H9 (cell line): ENCODE measurements at regions not wholly inside any gene's neighbourhood (a gene's known extent, or its start where the extent isn't known, plus 50 kb on each side); places are given as distances from the start of the nearest gene placed in this dataset.

ENCODE experiments used
- DNase-seq: peaks from one replicate; pipeline ENCODE4 v3.0.0-alpha.2; 2017
- H2AFZ ChIP-seq: one replicate; pipeline ENCODE4 v1.6.1; 2013; ENCODE audit warnings: mild to moderate bottlenecking, low read length, control low read depth, moderate library complexity
- H2AK5ac ChIP-seq: 2 replicates; pipeline ENCODE4 v1.6.1; 2013; ENCODE audit warnings: low read length, control low read depth, mixed read lengths; ENCODE audit not compliant: insufficient read length
- H2BK120ac ChIP-seq: one replicate; pipeline ENCODE4 v1.6.1; 2013; ENCODE audit warnings: low read depth, mild to moderate bottlenecking, low read length, control low read depth, inconsistent platforms; ENCODE audit not compliant: poor library complexity, severe bottlenecking
- H2BK12ac ChIP-seq: 2 replicates; pipeline ENCODE4 v1.6.1; 2013; ENCODE audit warnings: low read length, control low read depth, mixed read lengths, low read depth; ENCODE audit not compliant: insufficient read length
- H2BK15ac ChIP-seq: 2 replicates; pipeline ENCODE4 v1.6.1; 2013; ENCODE audit warnings: low read depth, low read length, control low read depth
- H2BK20ac ChIP-seq: one replicate; pipeline ENCODE4 v1.6.1; 2013; ENCODE audit warnings: low read depth, mild to moderate bottlenecking, low read length, control low read depth, inconsistent platforms; ENCODE audit not compliant: poor library complexity, severe bottlenecking
- H2BK5ac ChIP-seq: 2 replicates; pipeline ENCODE4 v1.6.1; 2013; ENCODE audit warnings: low read length, control low read depth, mixed read lengths; ENCODE audit not compliant: insufficient read length
- H3K14ac ChIP-seq: 2 replicates; pipeline ENCODE4 v1.6.1; 2013; ENCODE audit warnings: low read length, control low read depth; ENCODE audit not compliant: insufficient read depth
- H3K18ac ChIP-seq: 2 replicates; pipeline ENCODE4 v1.6.1; 2013; ENCODE audit warnings: low read depth, mild to moderate bottlenecking, mixed read lengths, low read length, control low read depth; ENCODE audit not compliant: insufficient read length
- H3K23ac ChIP-seq: 2 replicates; pipeline ENCODE4 v1.6.1; 2013; ENCODE audit warnings: low read length, control low read depth, mixed read lengths, low read depth; ENCODE audit not compliant: insufficient read length
- H3K23me2 ChIP-seq: 2 replicates; pipeline ENCODE4 v1.6.1; 2013; ENCODE audit warnings: low read depth, mild to moderate bottlenecking, mixed read lengths, low read length, control low read depth; ENCODE audit not compliant: insufficient read length, poor library complexity, severe bottlenecking
- H3K27ac ChIP-seq: 2 replicates; pipeline ENCODE4 v1.5.1; 2013; ENCODE audit warnings: low read length, control low read depth, mixed read lengths, low read depth; ENCODE audit not compliant: insufficient read length
- H3K27me3 ChIP-seq: 2 replicates; pipeline ENCODE4 v1.6.1; 2013; ENCODE audit warnings: low read length, control low read depth, inconsistent platforms; ENCODE audit not compliant: insufficient read depth
- H3K4ac ChIP-seq: 2 replicates; pipeline ENCODE4 v1.6.1; 2013; ENCODE audit warnings: low read depth, mild to moderate bottlenecking, control low read depth, inconsistent platforms, low read length, moderate library complexity
- H3K4me1 ChIP-seq: 2 replicates; pipeline ENCODE4 v1.6.1; 2013; ENCODE audit warnings: low read length, control low read depth, inconsistent platforms; ENCODE audit not compliant: insufficient read depth
- H3K4me2 ChIP-seq: 2 replicates; pipeline ENCODE4 v1.6.1; 2013; ENCODE audit warnings: low read length, control low read depth, mixed read lengths; ENCODE audit not compliant: insufficient read length, insufficient read depth
- H3K56ac ChIP-seq: 2 replicates; pipeline ENCODE4 v1.6.1; 2013; ENCODE audit warnings: low read depth, mild to moderate bottlenecking, mixed read lengths, low read length, control low read depth; ENCODE audit not compliant: insufficient read length
- H3K79me1 ChIP-seq: 2 replicates; pipeline ENCODE4 v1.6.1; 2013; ENCODE audit warnings: low read depth, mild to moderate bottlenecking, moderate library complexity, low read length, control low read depth, inconsistent platforms; ENCODE audit not compliant: insufficient read depth, poor library complexity, severe bottlenecking
- H3K79me2 ChIP-seq: 2 replicates; pipeline ENCODE4 v1.6.1; 2013; ENCODE audit warnings: low read length, control low read depth, inconsistent platforms; ENCODE audit not compliant: insufficient read depth
- H3K9ac ChIP-seq: 2 replicates; pipeline ENCODE4 v1.6.1; 2013; ENCODE audit warnings: low read length, control low read depth, mixed read lengths; ENCODE audit not compliant: insufficient read length; ENCODE audit errors: extremely low read depth
- H3K9me3 ChIP-seq: one replicate; pipeline ENCODE4 v1.6.1; 2013; ENCODE audit warnings: low read depth, low read length, inconsistent platforms; ENCODE audit not compliant: control insufficient read depth
- H3T11ph ChIP-seq: one replicate; pipeline ENCODE4 v1.6.1; 2013; ENCODE audit warnings: mild to moderate bottlenecking, low read length, control low read depth, inconsistent platforms
- H4K20me1 ChIP-seq: one replicate; pipeline ENCODE4 v1.6.1; 2013; ENCODE audit not compliant: control insufficient read depth, insufficient read length, insufficient read depth
- H4K5ac ChIP-seq: 2 replicates; pipeline ENCODE4 v1.6.1; 2013; ENCODE audit warnings: low read depth, mild to moderate bottlenecking, mixed read lengths, low read length, control low read depth; ENCODE audit not compliant: insufficient read length
- H4K8ac ChIP-seq: replicated peaks from 2 replicates; pipeline ENCODE4 v1.6.1; 2013; ENCODE audit warnings: low read length, control low read depth, mixed read lengths, low read depth; ENCODE audit not compliant: insufficient read length
- H4K91ac ChIP-seq: 2 replicates; pipeline ENCODE4 v1.6.1; 2013; ENCODE audit warnings: low read depth, mild to moderate bottlenecking, moderate library complexity, mixed read lengths, low read length, control low read depth; ENCODE audit not compliant: insufficient read length
- H3K27ac Mint-ChIP-seq, 3 experiments: 2 replicates in 2 of 3; 3 replicates in 1 of 3; pipeline ENCODE4 v1.8.0; 2020 to 2021; ENCODE audit warnings: mixed read lengths in 3 of 3, mild to moderate bottlenecking in 1 of 3, moderate library complexity in 1 of 3
- H3K27me3 Mint-ChIP-seq: 2 replicates; pipeline ENCODE4 v1.8.0; 2021; ENCODE audit warnings: low read depth, mild to moderate bottlenecking, moderate library complexity, mixed read lengths
- H3K36me3 Mint-ChIP-seq, 3 experiments: 2 replicates in 2 of 3; 3 replicates in 1 of 3; pipeline ENCODE4 v1.8.0; 2020 to 2021; ENCODE audit warnings: low read depth in 3 of 3, mixed read lengths in 3 of 3; ENCODE audit not compliant: insufficient read depth in 1 of 3
- H3K4me1 Mint-ChIP-seq, 2 experiments: 2 replicates each; pipeline ENCODE4 v1.8.0; 2020; ENCODE audit warnings: mixed read lengths in 2 of 2
- H3K4me3 Mint-ChIP-seq, 2 experiments: 2 replicates in 1 of 2; 3 replicates in 1 of 2; pipeline ENCODE4 v1.8.0; 2020 to 2021; ENCODE audit warnings: mild to moderate bottlenecking in 2 of 2, mixed read lengths in 2 of 2, moderate library complexity in 1 of 2
- H3K9me3 Mint-ChIP-seq, 2 experiments: 2 replicates in 1 of 2; 3 replicates in 1 of 2; pipeline ENCODE4 v1.8.0; 2020; ENCODE audit warnings: mild to moderate bottlenecking in 2 of 2, mixed read lengths in 2 of 2, moderate library complexity in 1 of 2
- CTCF ChIP-seq: fragments of 200-600 bp; sonication (generic); conservative IDR thresholded peaks from 3 replicates; pipeline ENCODE4 v1.8.0; 2021; ENCODE audit warnings: antibody characterized with exemption, mild to moderate bottlenecking
- WGBS: extraction: QIAGEN DNeasy Blood & Tissue Kit; methylation state at CpG from one replicate; pipeline ENCODE4 v1.1.7; 2013; ENCODE audit warnings: missing lambda C conversion rate, low lambda C conversion rate, mixed read lengths; ENCODE audit not compliant: insufficient read length; ENCODE audit errors: extremely low coverage; 5-methylcytosine and 5-hydroxymethylcytosine counted together

- H2BK120ac ChIP-seq: no peak overlapping the region
- H3K79me1 ChIP-seq: no peaks in the 10 kb centered on the region
- TF ChIP-seq CTCF: no peak
- H3K4me3 Mint-ChIP-seq: peak overlapping the region in 1 of 2 experiments; percentile 6; a peak in 1 of 5 replicates
- H3K9me3 ChIP-seq: no peaks in the 10 kb centered on the region
- no peaks in the 10 kb centered on the region for H3K36me3 Mint-ChIP-seq
- peaks cover 15% of the 10 kb centered on the region for H3K27me3 Mint-ChIP-seq
- no peak overlapping the region for H3K18ac ChIP-seq
- H2BK15ac ChIP-seq: no peak overlapping the region
- WGBS: no CpG with 5 or more reads among the region's 15 CpGs
- no peak overlapping the region for H2BK12ac ChIP-seq
- H4K5ac ChIP-seq: no peak overlapping the region
- no peaks in the 10 kb centered on the region for H3K9me3 Mint-ChIP-seq
- no peaks in the 10 kb centered on the region for H3K79me2 ChIP-seq
- H2AK5ac ChIP-seq: no peak overlapping the region
- H3T11ph ChIP-seq: no peak overlapping the region
- H3K23me2 ChIP-seq: no peaks in the 10 kb centered on the region
- no peak overlapping the region for H4K8ac ChIP-seq
- H3K27ac Mint-ChIP-seq: no peak overlapping the region
- H3K9ac ChIP-seq: no peak overlapping the region
- H2AFZ ChIP-seq: no peak overlapping the region
- no peak for DNase-seq
- H3K4me2 ChIP-seq: no peak overlapping the region
- no peaks in the 10 kb centered on the region for H3K27me3 ChIP-seq
- H3K4me1 ChIP-seq: no peaks in the 10 kb centered on the region
- no peak overlapping the region for H2BK5ac ChIP-seq
- no peak overlapping the region for H2BK20ac ChIP-seq
- no peak overlapping the region for H3K14ac ChIP-seq
- H3K23ac ChIP-seq: no peak overlapping the region
- H3K27ac ChIP-seq: no peak overlapping the region
- no peaks in the 10 kb centered on the region for H4K20me1 ChIP-seq
- H3K4ac ChIP-seq: no peak overlapping the region
- peaks cover 10 to 28% of the 10 kb centered on the region in 2 experiments for H3K4me1 Mint-ChIP-seq
- H4K91ac ChIP-seq: no peak overlapping the region
- no peak overlapping the region for H3K56ac ChIP-seq
Measured at GRCh38 chr9:129242191-129242941, 64.3 kb upstream of the IER5L start.
